ENCODE measurements at regions not wholly inside any gene's neighbourhood (a gene's known extent, or its start where the extent isn't known, plus 50 kb on each side); places are given as distances from the start of the nearest gene placed in this dataset.

GRCh38 chr14:47826809-47827208 is 151.4 kb upstream of the MDGA2 start:
- TF ChIP-seq CTCF (IDR thresholded peaks at IDR 0.05) (no peak), EZH2 (IDR thresholded peaks at IDR 0.05) (no peak)

All from neural progenitor cell (in vitro differentiated cells).